NCI-H1694 (cell line): ENCODE measurements at regions not wholly inside any gene's neighbourhood (a gene's known extent, or its start where the extent isn't known, plus 50 kb on each side); places are given as distances from the start of the nearest gene placed in this dataset.
A peak's percentile ranks its signal among the peaks of the same experiment; 100 is the strongest.
"Not testable (repeated sequence)": the region's sequence is repeated elsewhere in the genome, so short reads cannot be mapped to it uniquely, and the experiment has no call there.

ENCODE experiments used
- DNase-seq: peaks from one replicate; lab custom pipeline; 2025; lab: John Stamatoyannopoulos, UW

GRCh38 chr3:174336784-174337183 lies 522.4 kb upstream of the NAALADL2 start:
- no peak for DNase-seq

- no peak for DNase-seq
Measured at GRCh38 chr3:174337227-174337626, 521.9 kb upstream of the NAALADL2 start.

DNA sequence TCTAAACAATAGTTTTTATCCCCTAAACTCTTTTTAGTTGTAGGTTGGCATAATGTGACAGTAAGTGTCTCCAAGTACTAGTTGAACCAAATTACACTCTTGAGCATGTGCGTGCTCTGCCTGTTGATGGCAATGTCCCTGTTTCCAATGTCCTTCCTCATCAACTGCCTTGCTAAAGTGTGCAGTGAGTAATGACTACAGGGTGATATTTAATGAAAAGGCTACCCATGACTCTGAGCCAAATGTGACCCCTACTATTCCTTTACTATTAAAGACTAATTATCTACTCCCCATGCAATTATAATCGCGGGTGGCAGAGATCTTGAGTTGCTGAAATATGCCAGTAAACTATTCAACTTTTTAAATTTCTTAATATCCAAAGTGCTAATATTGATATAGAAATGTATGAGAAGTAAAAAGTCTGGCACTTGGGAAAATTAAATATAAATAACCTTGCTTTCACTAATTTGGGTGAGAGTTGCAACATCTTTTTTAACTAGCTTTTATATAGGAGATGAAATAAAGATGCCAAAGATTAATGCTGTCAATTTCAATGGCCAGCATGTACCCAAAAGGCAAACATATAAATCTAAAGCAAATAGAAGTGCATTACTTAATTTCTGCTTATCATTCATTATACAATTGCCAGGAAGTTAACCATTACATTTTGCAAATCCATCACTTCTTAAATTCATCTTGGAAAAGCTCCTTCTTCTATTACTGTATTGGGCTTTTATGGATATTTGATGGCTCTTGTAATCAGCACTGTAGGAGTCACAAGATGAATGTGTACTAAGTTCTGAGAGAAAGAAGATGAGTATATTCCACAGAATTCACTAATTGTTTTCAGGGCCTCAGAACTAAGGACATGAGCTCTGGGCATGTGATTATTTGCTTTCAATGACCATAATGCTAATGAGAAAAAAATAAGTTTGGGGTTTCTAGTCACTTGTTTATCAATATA lies 518.2 kb upstream of the NAALADL2 start:
- DNase-seq = no peak

DNA sequence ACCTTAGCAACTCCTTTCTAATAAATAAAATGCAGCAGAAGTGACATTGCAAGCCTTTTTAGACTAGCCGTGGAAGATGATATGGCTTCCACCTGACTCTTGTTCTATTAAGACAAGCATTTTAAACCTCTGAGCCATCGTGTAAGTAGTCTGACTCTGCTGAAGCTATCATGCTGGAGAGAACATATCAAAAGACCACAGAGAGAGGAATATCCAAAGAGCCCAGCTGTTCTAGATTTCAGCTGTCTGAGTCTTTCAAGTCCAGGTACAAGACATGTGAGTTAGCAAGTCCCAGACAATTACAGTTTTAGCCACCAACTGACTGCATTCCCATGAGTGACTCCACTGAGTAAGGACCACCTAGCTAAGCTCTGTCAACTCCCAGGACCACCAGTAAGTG lies 517.0 kb upstream of the NAALADL2 start:
- no peak for DNase-seq

GRCh38 chr3:174342941-174343501 lies 516.1 kb upstream of the NAALADL2 start:
- no peak for DNase-seq

GRCh38 chr3:174346141-174346540 lies 513.0 kb upstream of the NAALADL2 start:
- DNase-seq = no peak

GRCh38 chr3:174346571-174346970 lies 512.6 kb upstream of the NAALADL2 start:
- no peak for DNase-seq

- no peak for DNase-seq
Measured at GRCh38 chr3:174347474-174348138, 511.5 kb upstream of the NAALADL2 start.

DNA sequence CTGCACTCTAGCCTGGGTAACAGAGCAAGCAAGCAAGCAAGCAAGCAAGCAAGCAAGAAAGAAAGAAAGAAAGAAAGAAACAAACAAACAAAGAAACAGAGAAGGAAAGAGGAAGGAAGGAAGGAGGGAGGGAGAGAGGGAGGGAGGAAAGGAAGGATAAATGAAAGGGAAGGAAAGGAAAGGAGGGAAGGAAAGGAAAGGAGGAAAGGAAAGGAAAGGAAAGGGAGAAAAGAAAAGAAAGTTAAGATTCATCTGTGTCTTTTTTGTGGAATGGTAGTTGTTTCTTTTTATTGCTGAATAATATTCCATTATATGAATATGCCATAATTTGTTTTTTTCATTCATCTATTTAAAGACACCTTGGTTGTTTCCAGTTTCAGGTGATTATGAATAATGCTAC lies 506.9 kb upstream of the NAALADL2 start:
- no peak for DNase-seq

- peak; percentile 2 for DNase-seq
Measured at GRCh38 chr3:174355505-174355904, 503.6 kb upstream of the NAALADL2 start.

GRCh38 chr3:174356596-174356995 lies 502.5 kb upstream of the NAALADL2 start:
- DNase-seq = no peak

- DNase-seq = no peak
Measured at GRCh38 chr3:174358252-174358651, 500.9 kb upstream of the NAALADL2 start.

DNA sequence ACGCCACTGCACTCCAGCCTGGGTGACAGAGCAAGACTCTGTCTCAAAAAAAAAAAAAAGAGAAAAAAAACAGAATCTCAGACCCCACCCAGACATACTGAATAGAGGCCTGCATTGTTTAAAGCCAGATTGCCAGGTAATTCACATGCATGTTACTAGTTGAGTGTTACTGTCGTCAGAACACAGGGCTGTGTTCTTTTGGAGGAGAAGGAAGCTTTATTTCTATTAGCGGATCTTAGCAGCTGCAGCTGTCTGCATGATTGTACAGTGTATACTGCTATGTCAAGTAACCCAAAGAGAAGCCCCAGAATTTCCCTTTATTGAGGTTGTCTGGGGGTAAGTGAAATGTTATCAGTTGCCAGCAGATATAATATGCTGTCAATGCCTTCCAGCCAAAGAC lies 496.6 kb upstream of the NAALADL2 start:
- no peak for DNase-seq

- no peak for DNase-seq
Measured at GRCh38 chr3:174363256-174363655, 495.9 kb upstream of the NAALADL2 start.

DNA sequence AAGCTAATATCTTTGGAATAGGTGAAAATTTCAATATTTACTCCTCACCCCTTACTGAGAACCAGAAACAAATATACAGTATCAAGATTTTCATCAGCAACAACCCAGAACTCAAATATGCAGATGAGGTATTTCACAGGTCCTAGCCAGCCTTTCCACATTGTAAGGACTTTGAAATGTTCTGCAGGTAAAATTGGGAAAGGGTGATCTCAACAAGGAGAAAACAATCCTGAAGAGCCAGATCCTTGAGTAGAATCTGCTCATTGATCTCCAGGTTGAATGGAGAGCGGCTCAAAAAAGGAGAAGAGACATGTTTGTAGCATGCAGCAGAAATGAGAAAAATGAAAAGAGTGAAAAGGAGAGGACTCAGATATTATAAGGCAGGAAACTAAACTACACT lies 493.3 kb upstream of the NAALADL2 start:
- no peak for DNase-seq

- not testable (repeated sequence) for DNase-seq
Measured at GRCh38 chr3:174366904-174367303, 492.2 kb upstream of the NAALADL2 start.

GRCh38 chr3:174376346-174376745 lies 482.8 kb upstream of the NAALADL2 start:
- no peak for DNase-seq

GRCh38 chr3:174377096-174377495 lies 482.0 kb upstream of the NAALADL2 start:
- DNase-seq = no peak

- no peak for DNase-seq
Measured at GRCh38 chr3:174377684-174378083, 481.4 kb upstream of the NAALADL2 start.

DNA sequence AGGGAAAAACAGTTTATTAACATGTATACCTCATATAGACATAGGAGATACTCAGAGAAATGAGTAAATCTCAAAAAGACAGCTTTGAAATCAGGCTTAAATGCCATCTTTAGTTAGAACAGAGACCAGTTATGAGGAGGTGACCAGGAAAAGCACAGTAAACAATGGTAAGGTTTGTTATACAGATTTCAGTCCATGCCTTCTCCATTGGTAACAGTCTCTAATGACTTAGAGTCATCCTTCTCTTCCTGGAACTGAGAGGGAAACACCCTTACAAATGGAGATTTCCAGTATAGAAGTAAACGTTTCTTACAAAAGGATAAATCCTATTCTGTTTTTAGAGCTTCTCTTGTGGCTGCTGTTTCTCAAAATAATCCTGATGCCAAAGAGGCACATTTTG lies 476.3 kb upstream of the NAALADL2 start:
- no peak for DNase-seq

DNA sequence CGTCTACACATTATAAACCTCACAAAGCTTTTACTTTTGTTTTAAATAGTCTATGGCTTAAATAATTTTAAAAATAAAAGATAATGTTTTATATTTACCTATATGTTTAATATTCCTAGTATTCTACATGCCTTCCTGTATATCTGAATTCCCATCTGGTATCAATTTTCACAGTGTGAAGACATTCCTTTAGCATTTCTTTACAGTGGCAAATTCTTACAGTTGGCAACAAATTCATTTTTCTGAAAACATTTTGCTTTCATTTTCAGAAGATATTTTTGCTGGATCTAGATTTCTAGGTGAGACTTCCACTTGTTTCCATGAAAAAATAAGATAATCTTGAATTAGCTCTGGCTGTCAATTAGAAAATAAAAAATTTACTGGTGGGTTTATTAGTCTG lies 471.4 kb upstream of the NAALADL2 start:
- DNase-seq = no peak

DNA sequence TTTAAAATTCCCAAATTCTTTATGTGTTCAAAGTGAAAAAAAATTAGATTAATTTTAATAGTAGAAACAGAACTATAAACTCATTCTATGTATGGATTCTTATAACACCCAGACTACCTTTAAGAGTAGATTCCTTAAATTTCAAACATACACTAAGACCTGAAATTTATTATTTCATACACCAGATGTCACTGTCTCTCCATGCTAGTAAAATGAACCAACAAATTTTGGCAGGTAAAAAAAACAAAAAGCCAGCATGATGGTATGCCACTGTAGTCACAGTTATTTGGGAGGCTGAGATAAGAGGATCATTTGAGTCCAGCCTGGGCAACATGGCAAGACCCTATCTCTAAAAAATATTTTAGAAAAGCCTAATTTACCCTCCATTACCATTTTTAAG lies 461.3 kb upstream of the NAALADL2 start:
- no peak for DNase-seq

DNA sequence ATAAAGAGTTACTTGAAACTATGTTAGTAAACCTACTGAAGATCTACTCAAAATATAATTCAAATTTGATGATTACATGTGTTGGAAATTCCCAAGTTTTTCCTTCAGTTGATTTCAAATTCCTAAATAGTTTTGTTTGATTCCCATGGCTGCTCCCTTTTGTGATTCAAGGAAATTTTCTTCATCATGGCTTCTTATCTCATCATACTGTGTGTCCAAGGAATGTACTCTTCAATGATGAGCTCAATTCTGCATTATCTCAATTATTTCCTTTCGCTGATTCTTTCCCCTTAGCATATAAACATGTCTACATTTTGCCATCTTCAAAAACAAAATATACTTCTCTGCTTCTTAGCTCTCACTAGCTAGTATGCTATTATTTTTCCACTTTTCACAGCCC lies 460.4 kb upstream of the NAALADL2 start:
- no peak for DNase-seq
